OCI-LY7 (cell line): ENCODE measurements at regions not wholly inside any gene's neighbourhood (a gene's known extent, or its start where the extent isn't known, plus 50 kb on each side); places are given as distances from the start of the nearest gene placed in this dataset.

ENCODE experiments used
- CTCF ChIP-seq: fragments of 200-600 bp; sonication (generic); conservative IDR thresholded peaks from 2 replicates; pipeline ENCODE4 v1.5.1; 2014; ENCODE audit warnings: mild to moderate bottlenecking, antibody characterized with exemption, low read length, moderate library complexity, mixed read lengths
- EZH2phosphoT487 ChIP-seq: fragments of 200-600 bp; sonication (generic); IDR thresholded peaks from 2 replicates; pipeline ENCODE4 v1.6.1; 2018; ENCODE audit warnings: low read depth, borderline replicate concordance, mild to moderate bottlenecking, mixed run types, antibody characterized with exemption, low read length, moderate library complexity, mixed read lengths

GRCh38 chr10:118903691-118904090 lies 125.8 kb upstream of the NANOS1 start:
- no peak for TF ChIP-seq CTCF
- TF ChIP-seq EZH2phosphoT487: no peak
